ENCODE measurements at regions not wholly inside any gene's neighbourhood (a gene's known extent, or its start where the extent isn't known, plus 50 kb on each side); places are given as distances from the start of the nearest gene placed in this dataset.
A peak's percentile ranks its signal among the peaks of the same experiment; 100 is the strongest.

DNA sequence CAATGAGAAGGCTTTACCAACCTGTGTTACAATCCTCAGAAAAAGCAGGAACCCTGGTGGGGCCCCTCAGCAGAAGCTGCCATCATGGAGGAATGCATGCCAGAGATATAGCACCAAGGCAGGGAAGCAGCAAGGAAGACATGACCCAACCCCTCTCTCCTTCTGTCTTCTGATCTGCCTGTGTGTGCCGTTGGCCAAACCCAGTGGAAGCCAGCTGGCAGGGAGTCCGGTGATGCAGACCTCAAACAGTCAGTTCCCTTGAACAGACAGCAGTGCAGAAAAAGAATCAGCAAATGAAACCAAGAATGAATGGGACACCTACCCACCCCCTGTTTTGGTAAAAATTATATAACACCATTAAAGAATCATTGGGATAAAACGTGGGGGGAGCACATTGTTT, 234.2 kb downstream of the ZNF608 start:
- H3K4me1 ChIP-seq: peaks cover 0 to 5% of the 10 kb centered on the region in 2 donors
- ATAC-seq (no peak), DNase-seq (peak in 1 of 2 donors; percentile 23)
- no peak overlapping the region for H3K4me3 ChIP-seq
- intact Hi-C loops (cut with DNase I; ENCODE audit: low total_unique reads) (no loop called here), in situ Hi-C loops (cut with MboI; ENCODE audit: low sequenced_read_pairs in 4 of 4) (no loop called here)
- H3K9me3 ChIP-seq: no peaks in the 10 kb centered on the region
- no peaks in the 10 kb centered on the region for H3K36me3 ChIP-seq
- H3K27ac ChIP-seq: no peak overlapping the region
- TF ChIP-seq, protein P1, sequence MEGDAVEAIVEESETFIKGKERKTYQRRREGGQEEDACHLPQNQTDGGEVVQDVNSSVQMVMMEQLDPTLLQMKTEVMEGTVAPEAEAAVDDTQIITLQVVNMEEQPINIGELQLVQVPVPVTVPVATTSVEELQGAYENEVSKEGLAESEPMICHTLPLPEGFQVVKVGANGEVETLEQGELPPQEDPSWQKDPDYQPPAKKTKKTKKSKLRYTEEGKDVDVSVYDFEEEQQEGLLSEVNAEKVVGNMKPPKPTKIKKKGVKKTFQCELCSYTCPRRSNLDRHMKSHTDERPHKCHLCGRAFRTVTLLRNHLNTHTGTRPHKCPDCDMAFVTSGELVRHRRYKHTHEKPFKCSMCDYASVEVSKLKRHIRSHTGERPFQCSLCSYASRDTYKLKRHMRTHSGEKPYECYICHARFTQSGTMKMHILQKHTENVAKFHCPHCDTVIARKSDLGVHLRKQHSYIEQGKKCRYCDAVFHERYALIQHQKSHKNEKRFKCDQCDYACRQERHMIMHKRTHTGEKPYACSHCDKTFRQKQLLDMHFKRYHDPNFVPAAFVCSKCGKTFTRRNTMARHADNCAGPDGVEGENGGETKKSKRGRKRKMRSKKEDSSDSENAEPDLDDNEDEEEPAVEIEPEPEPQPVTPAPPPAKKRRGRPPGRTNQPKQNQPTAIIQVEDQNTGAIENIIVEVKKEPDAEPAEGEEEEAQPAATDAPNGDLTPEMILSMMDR (IDR thresholded peaks at IDR 0.05 in 4 of 5, conservative IDR thresholded peaks at IDR 0.05 in 1 of 5): no peak
- TF ChIP-seq POLR2A (IDR thresholded peaks at IDR 0.05): no peak
- H3K27me3 ChIP-seq: no peaks in the 10 kb centered on the region

DNA sequence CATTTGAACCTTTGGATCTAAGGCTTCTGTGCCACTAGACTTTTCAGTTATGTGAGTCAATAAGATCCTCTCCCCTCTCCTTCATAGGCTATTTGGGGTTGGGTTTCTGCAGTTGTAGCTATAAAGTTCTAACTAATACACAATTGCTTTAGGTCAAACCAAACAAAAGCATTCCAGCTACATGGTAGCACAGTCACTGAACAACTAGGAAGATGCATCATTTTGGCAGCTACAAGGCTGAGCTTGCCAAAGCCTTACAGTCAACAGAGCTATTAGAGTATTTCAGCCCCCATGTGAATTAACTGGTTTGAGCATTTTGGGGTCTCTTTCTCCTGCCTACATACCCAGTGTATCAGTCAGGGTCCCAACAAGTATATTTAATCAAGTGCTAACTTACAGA, 234.6 kb downstream of the ZNF608 start:
- H3K27me3 ChIP-seq: no peaks in the 10 kb centered on the region
- intact Hi-C loops (cut with DNase I; ENCODE audit: low total_unique reads): no loop called here
- peaks cover 0 to 5% of the 10 kb centered on the region in 2 donors for H3K4me1 ChIP-seq

DNA sequence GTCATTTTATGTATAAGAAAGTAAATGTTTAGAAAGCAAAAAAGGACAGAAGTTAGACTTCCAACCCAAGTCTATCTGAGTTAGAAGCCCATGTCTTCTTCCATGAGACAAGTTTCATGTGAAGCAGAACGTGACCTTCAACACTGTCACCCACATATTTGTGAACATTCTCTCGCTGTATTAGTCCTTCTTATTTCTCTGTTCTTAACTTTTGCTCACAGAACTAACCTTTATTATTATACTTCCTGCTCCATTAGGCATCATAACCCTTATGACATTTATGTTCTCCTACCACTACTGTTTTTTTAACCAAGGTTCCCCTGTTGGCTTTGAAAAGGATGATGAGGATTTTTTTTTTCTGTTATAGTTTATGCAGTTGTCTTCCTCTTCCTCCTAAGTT, 238.8 kb downstream of the ZNF608 start:
- Histone ChIP-seq H3K36me3 (no peaks in the 10 kb centered on the region), H3K9me3 (no peaks in the 10 kb centered on the region), H3K27ac (no peak overlapping the region), H3K27me3 (no peaks in the 10 kb centered on the region), H3K4me3 (no peak overlapping the region), H3K4me1 (no peaks in the 10 kb centered on the region)
- no peak for DNase-seq
- in situ Hi-C loops (cut with MboI; ENCODE audit: low sequenced_read_pairs in 4 of 4) (no loop called here), intact Hi-C loops (cut with DNase I; ENCODE audit: low total_unique reads) (no loop called here)
- TF ChIP-seq POLR2A (IDR thresholded peaks at IDR 0.05): no peak
- TF ChIP-seq, protein P1 (IDR thresholded peaks at IDR 0.05 in 4 of 5, conservative IDR thresholded peaks at IDR 0.05 in 1 of 5): no peak
- ATAC-seq: no peak

More for the DNA sequence above, 234.6 kb downstream of the ZNF608 start:
- Histone ChIP-seq H3K9me3 (no peaks in the 10 kb centered on the region), H3K36me3 (no peaks in the 10 kb centered on the region), H3K27ac (no peak overlapping the region), H3K4me3 (no peak overlapping the region)
- in situ Hi-C loops (cut with MboI; ENCODE audit: low sequenced_read_pairs in 4 of 4): no loop called here
- TF ChIP-seq, protein P1 (IDR thresholded peaks at IDR 0.05 in 4 of 5, conservative IDR thresholded peaks at IDR 0.05 in 1 of 5): no peak
- TF ChIP-seq POLR2A (IDR thresholded peaks at IDR 0.05): no peak
- ATAC-seq: no peak
- no peak for DNase-seq

DNA sequence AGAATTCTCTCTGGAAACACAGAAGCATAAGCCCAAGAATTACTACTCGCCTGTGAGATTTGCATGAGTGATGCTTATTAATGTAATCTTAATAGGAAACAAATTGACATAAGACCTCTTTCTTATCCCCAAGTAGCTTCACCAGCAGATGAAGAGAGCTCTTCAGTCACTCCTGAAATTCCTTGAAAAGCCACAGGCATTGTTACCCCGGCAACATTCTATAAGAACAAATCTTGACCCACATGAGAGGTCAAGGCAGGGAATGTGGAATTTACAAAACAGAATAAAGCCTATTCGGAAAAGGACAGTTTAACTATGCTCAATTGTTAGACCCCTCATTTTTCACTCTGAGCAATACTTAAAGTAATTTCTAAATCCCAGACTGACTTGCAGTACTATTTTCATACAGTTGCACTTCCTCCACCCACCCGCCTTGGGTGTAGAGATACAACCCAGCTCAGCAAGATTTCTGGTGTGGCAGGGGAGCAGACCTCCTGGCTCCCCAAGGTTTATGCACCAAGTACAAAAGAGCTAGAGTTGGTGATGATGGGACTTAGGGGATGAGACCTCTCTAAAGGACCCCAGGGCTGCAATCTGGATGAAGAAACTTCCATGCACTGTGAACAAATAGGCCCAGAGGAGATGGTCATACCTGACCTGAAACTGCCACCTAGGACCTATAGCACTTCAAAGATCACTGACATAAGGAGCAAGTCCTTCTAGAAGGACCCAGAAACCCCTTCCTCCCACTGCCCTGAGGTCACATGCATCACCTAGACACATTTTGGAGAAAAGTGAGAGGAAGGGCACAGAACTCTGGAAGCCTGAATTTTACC, 242.1 kb downstream of the ZNF608 start:
- intact Hi-C loops (cut with DNase I; ENCODE audit: low total_unique reads): no loop called here
- no peak for DNase-seq
- no peak for ATAC-seq
- Histone ChIP-seq H3K36me3 (no peaks in the 10 kb centered on the region), H3K9me3 (no peaks in the 10 kb centered on the region), H3K4me1 (no peaks in the 10 kb centered on the region), H3K27me3 (no peaks in the 10 kb centered on the region), H3K4me3 (no peak overlapping the region), H3K27ac (no peak overlapping the region)
- TF ChIP-seq, protein P1 (IDR thresholded peaks at IDR 0.05 in 4 of 5, conservative IDR thresholded peaks at IDR 0.05 in 1 of 5): no peak
- no peak for TF ChIP-seq POLR2A (IDR thresholded peaks at IDR 0.05)
- in situ Hi-C loops (cut with MboI; ENCODE audit: low sequenced_read_pairs in 4 of 4): no loop called here

All from gastrocnemius medialis (tissue), 4 donors.